ENCODE measurements at regions not wholly inside any gene's neighbourhood (a gene's known extent, or its start where the extent isn't known, plus 50 kb on each side); places are given as distances from the start of the nearest gene placed in this dataset.

DNA sequence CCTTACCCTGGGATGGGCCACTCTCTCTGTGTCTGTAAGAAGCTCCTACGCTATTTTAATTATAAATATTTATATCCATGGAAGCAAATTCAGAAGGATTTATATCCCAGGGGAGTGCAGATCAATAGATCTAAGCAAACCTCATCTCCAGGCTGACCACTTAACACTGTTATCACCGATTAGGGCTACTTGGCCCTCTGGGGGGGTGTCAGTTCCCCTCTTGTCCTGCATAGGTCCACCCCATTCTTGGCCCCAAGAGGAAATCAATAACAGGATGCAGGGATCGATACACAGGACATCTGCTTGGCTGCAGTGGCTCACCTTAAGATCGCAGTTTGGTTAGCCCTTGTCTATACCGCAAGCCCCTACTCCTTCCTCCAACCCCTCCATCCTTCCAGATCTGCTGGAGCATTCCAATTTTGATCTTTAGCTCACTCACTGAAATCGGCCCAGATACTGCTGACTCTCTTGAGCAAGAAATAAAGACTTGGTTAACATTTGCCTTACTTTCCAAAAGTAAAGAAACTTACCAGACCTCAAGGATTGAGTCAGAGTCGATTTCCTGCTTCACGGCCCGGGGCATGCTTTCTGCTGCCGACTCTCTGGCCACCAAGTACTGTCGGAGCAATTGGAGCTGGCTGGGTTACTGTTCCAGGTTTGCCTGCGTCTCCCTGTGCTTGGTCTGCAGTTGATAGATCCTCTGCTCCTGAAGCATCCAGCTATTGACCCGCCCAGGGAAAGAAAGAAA is 112.3 kb upstream of the PMFBP1 start:
- H2AFZ ChIP-seq (ENCODE audit: low read depth, low read length, poor library complexity, severe bottlenecking) = no peak overlapping the region
- H4K20me1 ChIP-seq (ENCODE audit: insufficient read depth) = no peaks in the 10 kb centered on the region
- DNase-seq (ENCODE audit: low read depth, low spot score) (no peak), ATAC-seq (no peak; the same call in 1 of the 2 replicates)
- BruUV-seq (replicated peaks) = no TSS peak
- intact Hi-C loops (cut with micrococcal nuclease) = no loop called here
- H3K9ac ChIP-seq (ENCODE audit: low read length) = no peak overlapping the region
- ChIA-PET CTCF (no interaction called here), POLR2A (interaction anchor here (0.7 kb wide), 1 partner anchor 11 kb away, joined by 4 read pairs; no protein-coding TSS in a partner anchor), RAD21 (ENCODE audit: low non-redundant PET in 1 of 2, low total read pairs in 2 of 2, uncharacterized antibody in 2 of 2, unreplicated experiment in 2 of 2) (no interaction called here)
- H3K4me1 ChIP-seq (ENCODE audit: control insufficient read depth in 1 of 2, insufficient read depth in 2 of 2, low read length in 2 of 2) = 0 out of 4 replicates have a peak, but pooled peaks cover 0 to 4% of the 10 kb centered on the region in 2 experiments
- no peak for TF ChIP-seq TCF7L2 (IDR thresholded peaks at IDR 0.05; ENCODE audit: borderline replicate concordance, extremely low read depth, insufficient read depth, insufficient read length)
- TF ChIP-seq, protein P1, sequence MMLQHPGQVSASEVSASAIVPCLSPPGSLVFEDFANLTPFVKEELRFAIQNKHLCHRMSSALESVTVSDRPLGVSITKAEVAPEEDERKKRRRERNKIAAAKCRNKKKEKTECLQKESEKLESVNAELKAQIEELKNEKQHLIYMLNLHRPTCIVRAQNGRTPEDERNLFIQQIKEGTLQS (IDR thresholded peaks at IDR 0.05) = no peak
- TF ChIP-seq ZNF274 (IDR thresholded peaks at IDR 0.05; ENCODE audit: low read depth, low read length) = no peak
- no peak for TF ChIP-seq EZH2 (IDR thresholded peaks at IDR 0.05)
- TF ChIP-seq FOSL1 (IDR thresholded peaks at IDR 0.05; ENCODE audit: low read depth) = no peak
- TF ChIP-seq CBX3 (IDR thresholded peaks at IDR 0.05; ENCODE audit: low read depth) = no peak
- no peak for TF ChIP-seq ELF1 (IDR thresholded peaks at IDR 0.05; ENCODE audit: borderline replicate concordance, low read depth)
- no peak for TF ChIP-seq SIN3A (IDR thresholded peaks at IDR 0.05; ENCODE audit: low read depth)
- no peak for TF ChIP-seq POLR2A (IDR thresholded peaks at IDR 0.05; ENCODE audit: borderline replicate concordance, extremely low read depth, insufficient read depth, insufficient read length)
- no peak overlapping the region for H3K27ac ChIP-seq (ENCODE audit: low read depth, low read length)
- H3K4me2 ChIP-seq (ENCODE audit: low read length) = no peak overlapping the region
- no peaks in the 10 kb centered on the region for H3K9me3 ChIP-seq (ENCODE audit: control insufficient read depth in 1 of 2, insufficient read depth in 1 of 2, low read depth in 1 of 2, low read length in 2 of 2)
- no peak overlapping the region for H3K4me3 ChIP-seq (replicated peaks in 1 of 2; ENCODE audit: low read depth in 1 of 2, low read length in 2 of 2)
- H3K9me2 ChIP-seq (ENCODE audit: insufficient read depth) = no peaks in the 10 kb centered on the region
- no peaks in the 10 kb centered on the region for H3K27me3 ChIP-seq (ENCODE audit: insufficient read depth, low read length)
- H3K79me2 ChIP-seq (ENCODE audit: insufficient read depth, low read length) = no peaks in the 10 kb centered on the region
- H3K36me3 ChIP-seq (ENCODE audit: control insufficient read depth in 1 of 2, insufficient read depth in 2 of 2, low read length in 2 of 2) = no peaks in the 10 kb centered on the region

DNA sequence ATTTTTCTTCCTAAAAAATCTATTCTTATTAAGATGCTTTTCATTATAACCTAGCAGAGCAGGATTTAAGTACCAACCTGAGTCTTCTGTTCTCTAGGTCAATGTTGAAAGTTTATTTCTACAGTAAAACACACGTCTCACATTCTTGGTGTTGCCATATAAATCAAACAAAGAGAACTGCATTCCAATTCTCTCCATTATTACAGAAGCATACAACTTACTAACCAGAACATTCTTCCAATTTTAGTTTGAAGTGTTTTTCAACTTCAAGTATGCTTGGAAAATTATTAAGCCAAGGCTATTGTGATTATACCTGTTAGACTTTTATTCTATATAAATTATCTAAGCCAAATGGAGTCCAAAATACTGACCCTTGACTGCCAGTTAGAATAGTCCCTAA is 110.4 kb upstream of the PMFBP1 start:
- H3K9me2 ChIP-seq (ENCODE audit: insufficient read depth) = no peaks in the 10 kb centered on the region
- intact Hi-C loops (cut with micrococcal nuclease) = no loop called here
- no peak overlapping the region for H3K9ac ChIP-seq (ENCODE audit: low read length)
- CTCF ChIA-PET = no interaction called here
- H3K27ac ChIP-seq (ENCODE audit: low read depth, low read length) = no peak overlapping the region
- no peak overlapping the region for H2AFZ ChIP-seq (ENCODE audit: low read depth, low read length, poor library complexity, severe bottlenecking)
- RAD21 ChIA-PET (ENCODE audit: low non-redundant PET in 1 of 2, low total read pairs in 2 of 2, uncharacterized antibody in 2 of 2, unreplicated experiment in 2 of 2) = no interaction called here
- no peaks in the 10 kb centered on the region for H4K20me1 ChIP-seq (ENCODE audit: insufficient read depth)
- ATAC-seq = no peak
- H3K4me1 ChIP-seq (ENCODE audit: control insufficient read depth in 1 of 2, insufficient read depth in 2 of 2, low read length in 2 of 2) = no peaks in the 10 kb centered on the region
- DNase-seq (ENCODE audit: low read depth, low spot score) = no peak
- H3K36me3 ChIP-seq (ENCODE audit: control insufficient read depth in 1 of 2, insufficient read depth in 2 of 2, low read length in 2 of 2) = no peaks in the 10 kb centered on the region
- TF ChIP-seq, protein P2, sequence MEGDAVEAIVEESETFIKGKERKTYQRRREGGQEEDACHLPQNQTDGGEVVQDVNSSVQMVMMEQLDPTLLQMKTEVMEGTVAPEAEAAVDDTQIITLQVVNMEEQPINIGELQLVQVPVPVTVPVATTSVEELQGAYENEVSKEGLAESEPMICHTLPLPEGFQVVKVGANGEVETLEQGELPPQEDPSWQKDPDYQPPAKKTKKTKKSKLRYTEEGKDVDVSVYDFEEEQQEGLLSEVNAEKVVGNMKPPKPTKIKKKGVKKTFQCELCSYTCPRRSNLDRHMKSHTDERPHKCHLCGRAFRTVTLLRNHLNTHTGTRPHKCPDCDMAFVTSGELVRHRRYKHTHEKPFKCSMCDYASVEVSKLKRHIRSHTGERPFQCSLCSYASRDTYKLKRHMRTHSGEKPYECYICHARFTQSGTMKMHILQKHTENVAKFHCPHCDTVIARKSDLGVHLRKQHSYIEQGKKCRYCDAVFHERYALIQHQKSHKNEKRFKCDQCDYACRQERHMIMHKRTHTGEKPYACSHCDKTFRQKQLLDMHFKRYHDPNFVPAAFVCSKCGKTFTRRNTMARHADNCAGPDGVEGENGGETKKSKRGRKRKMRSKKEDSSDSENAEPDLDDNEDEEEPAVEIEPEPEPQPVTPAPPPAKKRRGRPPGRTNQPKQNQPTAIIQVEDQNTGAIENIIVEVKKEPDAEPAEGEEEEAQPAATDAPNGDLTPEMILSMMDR (IDR thresholded peaks at IDR 0.05 in 2 of 3, conservative IDR thresholded peaks at IDR 0.05 in 1 of 3; ENCODE audit: borderline replicate concordance in 1 of 3, insufficient read depth in 1 of 3, low read depth in 2 of 3, low read length in 2 of 3) = no peak
- TF ChIP-seq EGR1 (IDR thresholded peaks at IDR 0.05; ENCODE audit: low read depth) = no peak
- POLR2A ChIA-PET = no interaction called here
- no peaks in the 10 kb centered on the region for H3K9me3 ChIP-seq (ENCODE audit: control insufficient read depth in 1 of 2, insufficient read depth in 1 of 2, low read depth in 1 of 2, low read length in 2 of 2)
- no TSS peak for BruUV-seq (replicated peaks)
- H3K27me3 ChIP-seq (ENCODE audit: insufficient read depth, low read length) = no peaks in the 10 kb centered on the region
- H3K4me3 ChIP-seq (replicated peaks in 1 of 2; ENCODE audit: low read depth in 1 of 2, low read length in 2 of 2) = no peak overlapping the region
- no peak overlapping the region for H3K4me2 ChIP-seq (ENCODE audit: low read length)
- no peaks in the 10 kb centered on the region for H3K79me2 ChIP-seq (ENCODE audit: insufficient read depth, low read length)

Measured in HCT116 (cell line).